WI38 (cell line): ENCODE measurements at regions not wholly inside any gene's neighbourhood (a gene's known extent, or its start where the extent isn't known, plus 50 kb on each side); places are given as distances from the start of the nearest gene placed in this dataset.
"Not testable (repeated sequence)": the region's sequence is repeated elsewhere in the genome, so short reads cannot be mapped to it uniquely, and the experiment has no call there.

ENCODE experiments used
- H3K4me3 ChIP-seq: 2 replicates; pipeline ENCODE4 v1.5.1; 2011; ENCODE audit warnings: low read depth, mild to moderate bottlenecking, control low read depth, low read length
- CTCF ChIP-seq: IDR thresholded peaks from 2 replicates; pipeline ENCODE4 v1.5.1; 2012; ENCODE audit warnings: low read depth, mild to moderate bottlenecking, control low read depth, low read length

- H3K4me3 ChIP-seq: no peak overlapping the region
- TF ChIP-seq CTCF: no peak
These were observed 159.6 kb downstream of the LHFPL1 start for GRCh38 chrX:112520124-112520523.

- no peak overlapping the region for H3K4me3 ChIP-seq
- no peak for TF ChIP-seq CTCF
These were observed 166.6 kb downstream of the LHFPL1 start for GRCh38 chrX:112513154-112513553.

GRCh38 chrX:112512509-112512908 is 167.2 kb downstream of the LHFPL1 start:
- no peak overlapping the region for H3K4me3 ChIP-seq
- TF ChIP-seq CTCF: no peak

- no peak for TF ChIP-seq CTCF
- no peak overlapping the region for H3K4me3 ChIP-seq
These were observed 169.1 kb downstream of the LHFPL1 start for GRCh38 chrX:112510629-112511028.

GRCh38 chrX:112477653-112478052 is 202.1 kb downstream of the LHFPL1 start:
- no peak overlapping the region for H3K4me3 ChIP-seq
- no peak for TF ChIP-seq CTCF

- H3K4me3 ChIP-seq: no peak overlapping the region
- no peak for TF ChIP-seq CTCF
These were observed 206.1 kb downstream of the LHFPL1 start for GRCh38 chrX:112473654-112474053.

- TF ChIP-seq CTCF: no peak
- H3K4me3 ChIP-seq: no peak overlapping the region
These were observed 209.2 kb downstream of the LHFPL1 start for GRCh38 chrX:112470551-112470950.

- not testable (repeated sequence) for H3K4me3 ChIP-seq
These were observed 217.7 kb downstream of the LHFPL1 start for GRCh38 chrX:112461949-112462450.
